ENCODE measurements at regions not wholly inside any gene's neighbourhood (a gene's known extent, or its start where the extent isn't known, plus 50 kb on each side); places are given as distances from the start of the nearest gene placed in this dataset.

DNA sequence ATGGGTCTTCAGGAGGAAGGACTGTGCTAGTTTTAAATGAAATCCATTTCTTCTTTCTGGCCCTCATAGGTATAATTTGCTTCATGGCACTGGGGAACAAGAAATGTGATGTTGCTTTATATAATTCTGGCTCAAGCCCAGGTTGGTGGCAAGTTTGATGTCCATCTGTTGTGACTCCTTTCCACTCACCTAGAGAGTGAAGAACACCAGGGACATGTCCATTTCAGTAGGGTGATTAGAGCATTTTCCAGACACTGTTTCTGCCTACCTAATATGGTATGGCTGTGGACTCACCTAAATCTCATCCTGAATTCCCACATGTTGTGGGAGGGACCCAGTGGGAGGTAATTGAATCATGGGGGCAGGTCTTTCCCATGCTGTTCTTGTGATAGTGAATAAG, 278.1 kb downstream of the LMX1A start:
- Mint-ChIP-seq H3K27ac (no peak overlapping the region), H3K4me1 (no peaks in the 10 kb centered on the region; the same call in 2 of the 3 replicates), H3K27me3 (ENCODE audit: insufficient read depth, low read depth, poor library complexity) (no peaks in the 10 kb centered on the region), H3K9me3 (peaks cover 30% of the 10 kb centered on the region), H3K4me3 (no peak overlapping the region), H3K36me3 (ENCODE audit: low read depth) (peaks cover 18% of the 10 kb centered on the region)
- Histone ChIP-seq H3K36me3 (ENCODE audit: insufficient read depth) (no peaks in the 10 kb centered on the region; the same call in 1 of the 2 replicates), H3K4me1 (ENCODE audit: insufficient read depth) (no peaks in the 10 kb centered on the region), H4K20me1 (replicated peaks; ENCODE audit: insufficient read depth) (no peaks in the 10 kb centered on the region), H3K79me2 (replicated peaks; ENCODE audit: insufficient read depth) (no peaks in the 10 kb centered on the region), H3K4me2 (no peak overlapping the region), H3K9me2 (ENCODE audit: insufficient read depth) (0 out of 2 replicates have a peak, but pooled peaks cover 6% of the 10 kb centered on the region), H2AFZ (no peak overlapping the region), H3K27ac (ENCODE audit: low read depth) (no peak overlapping the region), H3F3A (replicated peaks; ENCODE audit: low read depth) (no peaks in the 10 kb centered on the region), H3K4me3 (no peak overlapping the region), H3K27me3 (ENCODE audit: insufficient read depth) (no peaks in the 10 kb centered on the region)
- ATAC-seq = no peak
- TF ChIP-seq ZNF331 (CRISPR knock-in tag; IDR thresholded peaks at IDR 0.05; ENCODE audit: low read depth) (no peak), STAT1 (IDR thresholded peaks at IDR 0.05; ENCODE audit: unreplicated experiment) (no peak)
- no peak for DNase-seq (ENCODE audit: low spot score)

DNA sequence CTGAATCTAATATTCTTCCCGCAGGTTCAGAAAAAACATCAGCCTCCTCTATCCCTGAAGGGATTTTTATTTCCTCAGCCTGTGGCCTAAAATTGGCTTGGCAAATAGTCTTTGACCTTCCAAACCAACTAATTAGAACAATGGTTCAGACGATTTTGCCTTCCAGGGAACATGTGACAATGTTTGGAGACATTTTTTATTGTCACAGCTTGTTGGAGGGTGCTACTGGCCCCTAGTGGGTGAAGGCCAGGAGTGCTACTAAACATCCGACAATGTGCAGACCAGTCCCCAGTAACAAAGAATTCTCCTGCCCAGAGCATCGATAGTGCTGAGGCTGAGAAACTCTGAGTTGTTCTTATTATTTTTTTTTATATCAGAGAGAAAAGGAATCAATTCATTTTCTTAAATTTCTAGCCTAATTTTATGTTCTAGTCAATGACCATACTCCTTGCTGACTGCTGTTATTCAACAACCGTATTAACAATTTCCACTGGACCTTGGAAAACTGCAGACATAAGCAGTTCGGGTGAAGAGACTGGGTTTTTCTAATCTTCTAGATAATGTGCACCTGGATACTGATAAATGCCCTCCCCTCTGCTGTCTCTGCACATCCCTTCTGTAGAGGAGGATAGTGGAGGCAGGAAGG, 280.7 kb downstream of the LMX1A start:
- no peak overlapping the region for H3K4me3 Mint-ChIP-seq
- H3K36me3 Mint-ChIP-seq (ENCODE audit: low read depth) = peaks cover 11% of the 10 kb centered on the region
- Histone ChIP-seq H4K20me1 (replicated peaks; ENCODE audit: insufficient read depth) (no peaks in the 10 kb centered on the region), H3F3A (replicated peaks; ENCODE audit: low read depth) (no peaks in the 10 kb centered on the region), H3K9me2 (ENCODE audit: insufficient read depth) (peaks cover 3% of the 10 kb centered on the region; the same call in 1 of the 2 replicates), H3K27ac (ENCODE audit: low read depth) (no peak overlapping the region), H3K4me1 (ENCODE audit: insufficient read depth) (peaks cover 20% of the 10 kb centered on the region), H3K79me2 (replicated peaks; ENCODE audit: insufficient read depth) (no peaks in the 10 kb centered on the region), H2AFZ (peak overlapping the region; percentile 2), H3K36me3 (ENCODE audit: insufficient read depth) (no peaks in the 10 kb centered on the region; the same call in 1 of the 2 replicates), H3K4me2 (no peak overlapping the region), H3K27me3 (ENCODE audit: insufficient read depth) (no peaks in the 10 kb centered on the region), H3K4me3 (no peak overlapping the region)
- no peaks in the 10 kb centered on the region for H3K27me3 Mint-ChIP-seq (ENCODE audit: insufficient read depth, low read depth, poor library complexity)
- peaks cover 18% of the 10 kb centered on the region for H3K4me1 Mint-ChIP-seq
- H3K27ac Mint-ChIP-seq = no peak overlapping the region
- TF ChIP-seq, protein P1, sequence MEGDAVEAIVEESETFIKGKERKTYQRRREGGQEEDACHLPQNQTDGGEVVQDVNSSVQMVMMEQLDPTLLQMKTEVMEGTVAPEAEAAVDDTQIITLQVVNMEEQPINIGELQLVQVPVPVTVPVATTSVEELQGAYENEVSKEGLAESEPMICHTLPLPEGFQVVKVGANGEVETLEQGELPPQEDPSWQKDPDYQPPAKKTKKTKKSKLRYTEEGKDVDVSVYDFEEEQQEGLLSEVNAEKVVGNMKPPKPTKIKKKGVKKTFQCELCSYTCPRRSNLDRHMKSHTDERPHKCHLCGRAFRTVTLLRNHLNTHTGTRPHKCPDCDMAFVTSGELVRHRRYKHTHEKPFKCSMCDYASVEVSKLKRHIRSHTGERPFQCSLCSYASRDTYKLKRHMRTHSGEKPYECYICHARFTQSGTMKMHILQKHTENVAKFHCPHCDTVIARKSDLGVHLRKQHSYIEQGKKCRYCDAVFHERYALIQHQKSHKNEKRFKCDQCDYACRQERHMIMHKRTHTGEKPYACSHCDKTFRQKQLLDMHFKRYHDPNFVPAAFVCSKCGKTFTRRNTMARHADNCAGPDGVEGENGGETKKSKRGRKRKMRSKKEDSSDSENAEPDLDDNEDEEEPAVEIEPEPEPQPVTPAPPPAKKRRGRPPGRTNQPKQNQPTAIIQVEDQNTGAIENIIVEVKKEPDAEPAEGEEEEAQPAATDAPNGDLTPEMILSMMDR (conservative IDR thresholded peaks at IDR 0.05; ENCODE audit: low read depth in 2 of 2) = peak; percentile 80 to 82
- no peak for TF ChIP-seq JUNB (IDR thresholded peaks at IDR 0.05; ENCODE audit: unreplicated experiment)
- ATAC-seq (peak; percentile 87), DNase-seq (ENCODE audit: low spot score) (peak; percentile 77)
- H3K9me3 Mint-ChIP-seq = peaks cover 17% of the 10 kb centered on the region

DNA sequence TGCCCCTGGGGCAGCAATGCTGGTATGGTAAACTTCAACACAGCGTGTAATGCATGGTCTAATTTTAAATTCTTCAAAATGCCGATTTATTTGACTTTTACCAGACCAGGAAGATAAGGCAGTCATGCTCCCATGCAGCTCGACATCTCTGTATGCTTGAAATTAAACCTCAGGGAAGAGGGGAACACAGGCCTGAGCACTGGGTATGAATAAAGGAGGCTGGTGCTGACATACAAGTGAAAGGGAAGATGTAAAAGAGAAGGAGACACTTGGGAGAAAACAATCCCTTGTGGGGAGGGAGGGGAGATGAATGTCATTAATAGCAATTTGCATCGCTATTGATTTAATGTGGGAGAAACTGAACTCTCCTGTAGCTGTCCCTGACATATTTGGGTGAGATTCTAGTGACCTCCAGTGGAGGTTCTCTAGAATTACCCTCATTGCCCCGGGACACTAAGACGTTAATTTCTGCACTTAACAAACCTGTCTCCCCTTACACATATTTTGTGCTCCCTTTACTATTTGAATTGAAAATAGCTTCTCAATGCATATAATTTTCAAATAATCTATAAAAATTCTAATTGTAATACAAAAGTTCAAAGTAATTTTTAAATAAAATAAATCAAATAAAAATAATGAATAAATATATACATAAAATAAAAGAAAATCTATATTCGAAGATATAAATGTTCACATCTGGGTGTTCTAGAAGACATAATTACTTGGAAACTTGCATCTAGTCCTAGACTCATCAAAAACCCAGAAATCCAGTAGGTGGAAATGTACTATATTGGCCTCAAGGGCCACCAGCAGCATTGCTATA, 283.1 kb downstream of the LMX1A start:
- Histone ChIP-seq H3K9me2 (ENCODE audit: insufficient read depth) (peaks cover 4% of the 10 kb centered on the region; the same call in 1 of the 2 replicates), H3K27ac (ENCODE audit: low read depth) (no peak overlapping the region), H3K27me3 (ENCODE audit: insufficient read depth) (no peaks in the 10 kb centered on the region), H3K4me3 (no peak overlapping the region), H3K4me2 (peak overlapping the region; percentile 56), H3K79me2 (replicated peaks; ENCODE audit: insufficient read depth) (no peaks in the 10 kb centered on the region), H4K20me1 (replicated peaks; ENCODE audit: insufficient read depth) (no peaks in the 10 kb centered on the region), H3F3A (replicated peaks; ENCODE audit: low read depth) (no peaks in the 10 kb centered on the region), H3K4me1 (ENCODE audit: insufficient read depth) (peaks cover 26% of the 10 kb centered on the region), H2AFZ (no peak overlapping the region), H3K36me3 (ENCODE audit: insufficient read depth) (no peaks in the 10 kb centered on the region)
- Mint-ChIP-seq H3K36me3 (ENCODE audit: low read depth) (no peaks in the 10 kb centered on the region; the same call in 2 of the 3 replicates), H3K27me3 (ENCODE audit: insufficient read depth, low read depth, poor library complexity) (no peaks in the 10 kb centered on the region), H3K4me3 (no peak overlapping the region), H3K9me3 (no peaks in the 10 kb centered on the region), H3K4me1 (peaks cover 23% of the 10 kb centered on the region), H3K27ac (no peak overlapping the region)
- peak; percentile 86 for DNase-seq (ENCODE audit: low spot score)
- peak; percentile 81 for ATAC-seq
- TF ChIP-seq, protein P1 (conservative IDR thresholded peaks at IDR 0.05; ENCODE audit: low read depth in 2 of 2) = peak; percentile 75 to 83

Measured in GM23338 (cell line).